SK-N-SH (cell line): ENCODE measurements at regions not wholly inside any gene's neighbourhood (a gene's known extent, or its start where the extent isn't known, plus 50 kb on each side); places are given as distances from the start of the nearest gene placed in this dataset.
A peak's percentile ranks its signal among the peaks of the same experiment; 100 is the strongest.

ENCODE experiments used
- CTCF ChIP-seq: fragments of 200-600 bp; sonication (generic); IDR thresholded peaks from 2 replicates; pipeline ENCODE4 v1.6.1; 2017; ENCODE audit warnings: antibody characterized with exemption, mild to moderate bottlenecking, moderate library complexity
- JUND ChIP-seq: IDR thresholded peaks from 2 replicates; pipeline ENCODE4 v1.4.0; 2012
- POLR2AphosphoS5 ChIP-seq: IDR thresholded peaks from 2 replicates; pipeline ENCODE4 v1.6.1; 2012; ENCODE audit warnings: low read depth, low read length
- RFX5 ChIP-seq: IDR thresholded peaks from 2 replicates; pipeline ENCODE4 v1.6.1; 2012; ENCODE audit warnings: mild to moderate bottlenecking, improper control_type of control experiment, low read length
- SIN3A ChIP-seq: IDR thresholded peaks from 2 replicates; pipeline ENCODE4 v1.6.1; 2012; ENCODE audit warnings: low read depth, mild to moderate bottlenecking, low read length, moderate library complexity, borderline replicate concordance
- YY1 ChIP-seq: IDR thresholded peaks from 2 replicates; pipeline ENCODE4 v1.4.0; 2012; ENCODE audit warnings: low read depth, mild to moderate bottlenecking

- TF ChIP-seq CTCF = no peak
- TF ChIP-seq SIN3A = no peak
- no peak for TF ChIP-seq POLR2AphosphoS5
- TF ChIP-seq RFX5 = no peak
- 0 out of 2 replicates have a peak, but pooled peaks have one; percentile 26 for TF ChIP-seq YY1
- no peak for TF ChIP-seq JUND
These were observed 62.2 kb upstream of the MRPS22 start for GRCh38 chr3:139281522-139282196.
